IMR-90 (cell line): ENCODE measurements at regions not wholly inside any gene's neighbourhood (a gene's known extent, or its start where the extent isn't known, plus 50 kb on each side); places are given as distances from the start of the nearest gene placed in this dataset.

Experiments
- ATAC-seq: fragments of 200-7000 bp; cut with Tn5 transposase; 2 replicates; pipeline ENCODE4 v1.9.1; 2020; ENCODE audit warnings: low read depth, mild to moderate bottlenecking, moderate library complexity
- BruUV-seq: library from RNA; stranded (reverse); fragments of 400-500 nt; replicated peaks from 2 replicates; lab custom pipeline; 2021; lab: Mats Ljungman, UMichigan
- CTCF ChIA-PET: fragments of 300-600 bp; formaldehyde crosslinking; extraction: SDS; loops from one replicate; lab custom pipeline; 2021; ENCODE audit warnings: antibody characterized with exemption; lab: Yijun Ruan, JAX
- POLR2A ChIA-PET: fragments of 300-600 bp; sonication (Branson Sonifier 250); formaldehyde crosslinking; loops from one replicate; lab custom pipeline; 2022; ENCODE audit warnings: antibody characterized with exemption; ENCODE audit not compliant: unreplicated experiment; lab: Charles Lee
- DNase-seq: peaks from one replicate; pipeline ENCODE4 v3.0.0; 2013
- H2AFZ ChIP-seq: replicated peaks from 2 replicates; pipeline ENCODE3; 2013; ENCODE audit warnings: low read length, mild to moderate bottlenecking; ENCODE audit not compliant: poor library complexity
- H2AK5ac ChIP-seq: 2 replicates; pipeline ENCODE4 v1.6.1; 2013; ENCODE audit warnings: low read depth, low read length, inconsistent platforms
- H2AK9ac ChIP-seq: replicated peaks from 2 replicates; pipeline ENCODE3; 2013; ENCODE audit warnings: mild to moderate bottlenecking, low read depth, low read length, moderate library complexity; ENCODE audit not compliant: poor library complexity
- H2BK120ac ChIP-seq: 2 replicates; pipeline ENCODE4 v1.6.1; 2013; ENCODE audit warnings: low read depth, low read length, inconsistent platforms
- H2BK15ac ChIP-seq: 3 replicates; pipeline ENCODE4 v1.6.1; 2013; ENCODE audit warnings: low read depth, low read length, inconsistent platforms
- H2BK20ac ChIP-seq: 2 replicates; pipeline ENCODE4 v1.6.1; 2013; ENCODE audit warnings: low read depth, mild to moderate bottlenecking, inconsistent platforms, low read length, moderate library complexity
- H2BK5ac ChIP-seq: 2 replicates; pipeline ENCODE4 v1.6.1; 2013; ENCODE audit warnings: mild to moderate bottlenecking, low read depth, low read length, inconsistent platforms; ENCODE audit not compliant: poor library complexity, severe bottlenecking
- H3K14ac ChIP-seq: replicated peaks from 2 replicates; pipeline ENCODE4 v1.6.1; 2013; ENCODE audit warnings: low read depth, low read length, inconsistent platforms
- H3K18ac ChIP-seq: 2 replicates; pipeline ENCODE4 v1.6.1; 2013; ENCODE audit warnings: low read depth, low read length, control low read depth
- H3K23ac ChIP-seq: 2 replicates; pipeline ENCODE4 v1.6.1; 2013; ENCODE audit warnings: low read depth, low read length, inconsistent platforms
- H3K27ac ChIP-seq: 2 replicates; pipeline ENCODE4 v1.5.1; 2013; ENCODE audit warnings: mild to moderate bottlenecking, control low read depth, low read length; ENCODE audit not compliant: insufficient read depth
- H3K27me3 ChIP-seq: 2 replicates; pipeline ENCODE4 v1.6.1; 2013; ENCODE audit warnings: low read length; ENCODE audit not compliant: control insufficient read depth, insufficient read depth
- H3K36me3 ChIP-seq: 2 replicates; pipeline ENCODE4 v1.6.1; 2013; ENCODE audit warnings: low read length, mixed read lengths; ENCODE audit not compliant: control insufficient read depth, insufficient read depth
- H3K4ac ChIP-seq: 2 replicates; pipeline ENCODE4 v1.6.1; 2013; ENCODE audit warnings: low read depth, low read length, inconsistent platforms
- H3K4me1 ChIP-seq: 2 replicates; pipeline ENCODE4 v1.6.1; 2013; ENCODE audit warnings: low read length, mixed read lengths; ENCODE audit not compliant: control insufficient read depth, insufficient read depth
- H3K4me2 ChIP-seq: 2 replicates; pipeline ENCODE4 v1.6.1; 2013; ENCODE audit warnings: low read depth, mild to moderate bottlenecking, control low read depth, low read length, moderate library complexity
- H3K4me3 ChIP-seq: 2 replicates; pipeline ENCODE4 v1.5.1; 2013; ENCODE audit warnings: low read depth, mild to moderate bottlenecking, control low read depth, low read length, moderate library complexity; ENCODE audit not compliant: insufficient read depth
- H3K56ac ChIP-seq: 2 replicates; pipeline ENCODE4 v1.6.1; 2013; ENCODE audit warnings: low read length, inconsistent platforms; ENCODE audit not compliant: insufficient read depth; ENCODE audit errors: extremely low read depth
- H3K79me1 ChIP-seq, 2 experiments: 2 replicates each; pipeline ENCODE4 v1.6.1; 2013; ENCODE audit warnings: low read length in 2 of 2, inconsistent platforms in 1 of 2, low read depth in 1 of 2
- H3K9ac ChIP-seq: 2 replicates; pipeline ENCODE4 v1.6.1; 2013; ENCODE audit warnings: low read depth, low read length, control low read depth
- H3K9me1 ChIP-seq: 2 replicates; pipeline ENCODE4 v1.6.1; 2013; ENCODE audit warnings: low read length, inconsistent platforms; ENCODE audit not compliant: insufficient read depth
- H3K9me3 ChIP-seq: 2 replicates; pipeline ENCODE4 v1.6.1; 2013; ENCODE audit warnings: low read length; ENCODE audit not compliant: control insufficient read depth, insufficient read depth
- H4K20me1 ChIP-seq: 2 replicates; pipeline ENCODE4 v1.6.1; 2013; ENCODE audit warnings: low read length, inconsistent platforms; ENCODE audit not compliant: insufficient read depth
- H4K5ac ChIP-seq: 2 replicates; pipeline ENCODE4 v1.6.1; 2013; ENCODE audit warnings: mild to moderate bottlenecking, low read depth, low read length, control low read depth
- H4K8ac ChIP-seq, 2 experiments: 2 replicates each; pipeline ENCODE4 v1.6.1; 2013; ENCODE audit warnings: low read depth in 2 of 2, low read length in 2 of 2, control low read depth in 1 of 2, inconsistent platforms in 1 of 2
- H4K91ac ChIP-seq: 2 replicates; pipeline ENCODE4 v1.6.1; 2013; ENCODE audit warnings: low read depth, low read length, inconsistent platforms; ENCODE audit not compliant: insufficient read depth
- BHLHE40 ChIP-seq: fragments of 150-350 bp; IDR thresholded peaks from 2 replicates; pipeline ENCODE4 v1.6.1; 2016; ENCODE audit warnings: mild to moderate bottlenecking, low read depth, low read length
- CEBPB ChIP-seq: IDR thresholded peaks from 2 replicates; pipeline ENCODE4 v1.6.1; 2012; ENCODE audit warnings: low read depth, low read length, improper control_type of control experiment
- CHD1 ChIP-seq: IDR thresholded peaks from 2 replicates; pipeline ENCODE4 v1.6.1; 2012; ENCODE audit warnings: low read depth, low read length, improper control_type of control experiment
- MAFK ChIP-seq: IDR thresholded peaks from 2 replicates; pipeline ENCODE4 v1.6.1; 2012; ENCODE audit warnings: low read depth, low read length, improper control_type of control experiment
- MXI1 ChIP-seq: IDR thresholded peaks from 2 replicates; pipeline ENCODE4 v1.6.1; 2012; ENCODE audit warnings: low read depth, mild to moderate bottlenecking, low read length, moderate library complexity, borderline replicate concordance
- NFE2L2 ChIP-seq: fragments of 150-350 bp; IDR thresholded peaks from 2 replicates; pipeline ENCODE4 v1.6.1; 2016; ENCODE audit warnings: low read depth, mild to moderate bottlenecking, low read length
- RAD21 ChIP-seq: IDR thresholded peaks from 2 replicates; pipeline ENCODE4 v1.6.1; 2012; ENCODE audit warnings: low read length, improper control_type of control experiment
- SMC3 ChIP-seq: fragments of 150-350 bp; IDR thresholded peaks from 2 replicates; pipeline ENCODE4 v1.6.1; 2016; ENCODE audit warnings: low read depth, mild to moderate bottlenecking, antibody characterized with exemption, low read length, moderate library complexity
- WGBS, 2 experiments: methylation state at CpG; one replicate each; pipeline versions ENCODE4 v1.1.5 to v1.1.7; 2013; ENCODE audit warnings: missing lambda C conversion rate in 2 of 2; ENCODE audit not compliant: insufficient read length in 1 of 2; ENCODE audit errors: extremely low coverage in 2 of 2; 5-methylcytosine and 5-hydroxymethylcytosine counted together
- dilution Hi-C: fragments of 300-500 bp; cut with HindIII; formaldehyde crosslinking; loops from one replicate; pipeline ENCODE4 v1.14.3; 2018; ENCODE audit warnings: low sequenced_read_pairs; ENCODE audit not compliant: unreplicated experiment
- in situ Hi-C: fragments of 300-500 bp; cut with MboI; formaldehyde crosslinking; loops from 3 replicates; pipeline ENCODE4 v1.14.3; 2019; ENCODE audit warnings: low sequenced_read_pairs, inconsistent platforms, mixed read lengths
- intact Hi-C: fragments of 100-400 bp; cut with micrococcal nuclease; formaldehyde crosslinking; loops from 2 replicates; pipeline ENCODE4 v1.10.0; 2022
- TF ChIP-seq, protein P1 (sequence below): fragments of 150-350 bp; IDR thresholded peaks from 2 replicates; pipeline ENCODE4 v1.6.1; 2017; ENCODE audit warnings: mild to moderate bottlenecking, antibody characterized with exemption, low read length, low read depth
- TF ChIP-seq, protein P2 (sequence below): fragments of 150-350 bp; IDR thresholded peaks from 2 replicates; pipeline ENCODE4 v1.6.1; 2016; ENCODE audit warnings: low read depth, mild to moderate bottlenecking, low read length, moderate library complexity, borderline replicate concordance

DNA sequence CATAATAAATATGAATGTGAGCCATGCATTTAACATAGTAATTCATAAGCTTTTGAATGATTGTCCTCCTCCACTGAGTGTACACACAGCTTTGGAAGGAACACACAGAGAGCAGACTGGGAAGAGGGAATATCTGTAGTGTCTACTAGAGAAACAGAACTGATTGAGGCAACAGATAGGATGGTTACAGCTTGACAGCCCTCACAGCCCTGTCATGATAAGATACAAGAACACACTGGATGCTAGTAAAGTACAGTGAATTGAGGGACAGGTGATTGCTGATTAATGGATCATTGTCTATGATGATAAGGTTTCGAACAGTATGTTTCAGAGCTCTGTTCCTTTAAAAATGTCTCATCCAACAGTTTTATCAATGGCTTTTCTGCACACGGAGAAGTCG, 383.4 kb upstream of the GBE1 start:
- H2AK9ac ChIP-seq = no peak overlapping the region
- no peak overlapping the region for H2BK120ac ChIP-seq
- H3K36me3 ChIP-seq = no peaks in the 10 kb centered on the region
- H3K23ac ChIP-seq = no peak overlapping the region
- H3K14ac ChIP-seq = no peak overlapping the region
- dilution Hi-C loops = no loop called here
- H2BK5ac ChIP-seq = no peak overlapping the region
- H3K56ac ChIP-seq = no peak overlapping the region
- H3K4me3 ChIP-seq = no peak overlapping the region
- H3K79me1 ChIP-seq = no peaks in the 10 kb centered on the region
- no peak overlapping the region for H3K4ac ChIP-seq
- no peak overlapping the region for H2AFZ ChIP-seq
- H3K18ac ChIP-seq = no peak overlapping the region
- H3K9me3 ChIP-seq = no peaks in the 10 kb centered on the region
- TF ChIP-seq SMC3 = no peak
- TF ChIP-seq BHLHE40 = no peak
- TF ChIP-seq NFE2L2 = no peak
- no peak for TF ChIP-seq CEBPB
- no peak for TF ChIP-seq MAFK
- TF ChIP-seq MXI1 = no peak
- no peak for TF ChIP-seq RAD21
- no peak for TF ChIP-seq CHD1
- TF ChIP-seq, protein P1, sequence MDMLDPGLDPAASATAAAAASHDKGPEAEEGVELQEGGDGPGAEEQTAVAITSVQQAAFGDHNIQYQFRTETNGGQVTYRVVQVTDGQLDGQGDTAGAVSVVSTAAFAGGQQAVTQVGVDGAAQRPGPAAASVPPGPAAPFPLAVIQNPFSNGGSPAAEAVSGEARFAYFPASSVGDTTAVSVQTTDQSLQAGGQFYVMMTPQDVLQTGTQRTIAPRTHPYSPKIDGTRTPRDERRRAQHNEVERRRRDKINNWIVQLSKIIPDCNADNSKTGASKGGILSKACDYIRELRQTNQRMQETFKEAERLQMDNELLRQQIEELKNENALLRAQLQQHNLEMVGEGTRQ = no peak
- TF ChIP-seq, protein P2, sequence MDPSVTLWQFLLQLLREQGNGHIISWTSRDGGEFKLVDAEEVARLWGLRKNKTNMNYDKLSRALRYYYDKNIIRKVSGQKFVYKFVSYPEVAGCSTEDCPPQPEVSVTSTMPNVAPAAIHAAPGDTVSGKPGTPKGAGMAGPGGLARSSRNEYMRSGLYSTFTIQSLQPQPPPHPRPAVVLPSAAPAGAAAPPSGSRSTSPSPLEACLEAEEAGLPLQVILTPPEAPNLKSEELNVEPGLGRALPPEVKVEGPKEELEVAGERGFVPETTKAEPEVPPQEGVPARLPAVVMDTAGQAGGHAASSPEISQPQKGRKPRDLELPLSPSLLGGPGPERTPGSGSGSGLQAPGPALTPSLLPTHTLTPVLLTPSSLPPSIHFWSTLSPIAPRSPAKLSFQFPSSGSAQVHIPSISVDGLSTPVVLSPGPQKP = no peak
- intact Hi-C loops = no loop called here
- H2AK5ac ChIP-seq = no peak overlapping the region
- ATAC-seq = no peak
- no peak overlapping the region for H4K8ac ChIP-seq
- H3K27me3 ChIP-seq = no peaks in the 10 kb centered on the region
- no peaks in the 10 kb centered on the region for H3K9me1 ChIP-seq
- in situ Hi-C loops = no loop called here
- H3K4me1 ChIP-seq = no peaks in the 10 kb centered on the region
- no peak overlapping the region for H2BK15ac ChIP-seq
- H4K91ac ChIP-seq = no peak overlapping the region
- WGBS, 2 experiments = no CpG with 5 or more reads among the region's 3 CpGs
- ChIA-PET CTCF (no interaction called here), POLR2A (no interaction called here)
- no peak for DNase-seq
- H3K27ac ChIP-seq = no peak overlapping the region
- no peak overlapping the region for H3K4me2 ChIP-seq
- H2BK20ac ChIP-seq = no peak overlapping the region
- no peak overlapping the region for H3K9ac ChIP-seq
- no peak overlapping the region for H4K5ac ChIP-seq
- H4K20me1 ChIP-seq = no peaks in the 10 kb centered on the region
- BruUV-seq = no TSS peak
